ENCODE measurements at regions not wholly inside any gene's neighbourhood (a gene's known extent, or its start where the extent isn't known, plus 50 kb on each side); places are given as distances from the start of the nearest gene placed in this dataset.

DNA sequence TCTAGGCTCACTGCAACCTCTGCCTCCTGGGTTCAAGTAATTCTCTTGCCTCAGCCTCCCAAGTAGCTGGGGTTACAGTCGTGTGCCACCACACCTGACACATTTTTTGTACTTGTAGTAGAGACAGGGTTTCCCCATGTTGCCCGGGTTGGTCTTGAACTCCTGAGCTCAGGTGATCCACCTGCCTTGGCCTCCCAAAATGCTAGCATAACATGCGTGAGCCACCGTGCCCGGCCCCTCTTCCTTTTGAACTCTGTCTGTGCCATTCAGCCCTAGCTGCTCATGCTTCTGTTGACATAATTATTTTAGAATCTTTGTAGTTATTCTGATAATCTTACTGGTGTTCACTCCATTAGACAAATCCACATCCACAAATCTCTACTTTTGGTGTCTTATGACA lies 1231.3 kb upstream of the ADGRL3 start:
- no peaks in the 10 kb centered on the region for H3K9me3 ChIP-seq (ENCODE audit: low read depth)
- H3K4me3 ChIP-seq: no peak overlapping the region
- no peaks in the 10 kb centered on the region for H3K79me2 ChIP-seq
- H3K4me1 ChIP-seq (ENCODE audit: insufficient read depth): no peaks in the 10 kb centered on the region
- TF ChIP-seq EZH2 (IDR thresholded peaks at IDR 0.05; ENCODE audit: borderline replicate concordance): no peak
- H3K27ac ChIP-seq: no peak overlapping the region
- H2AFZ ChIP-seq: no peak overlapping the region
- H3K4me2 ChIP-seq: no peak overlapping the region
- 93% methylated on average over 5 of the region's 5 CpGs for WGBS (ENCODE audit: low lambda C conversion rate, missing lambda C conversion rate)
- H4K20me1 ChIP-seq (ENCODE audit: insufficient read depth, poor library complexity, severe bottlenecking): no peaks in the 10 kb centered on the region
- no peak for DNase-seq (ENCODE audit: low spot score)
- no peaks in the 10 kb centered on the region for H3K27me3 ChIP-seq
- no peaks in the 10 kb centered on the region for H3K36me3 ChIP-seq (replicated peaks; ENCODE audit: insufficient read depth, low read depth)
- no peaks in the 10 kb centered on the region for H3K9me2 ChIP-seq (replicated peaks; ENCODE audit: insufficient read depth)

DNA sequence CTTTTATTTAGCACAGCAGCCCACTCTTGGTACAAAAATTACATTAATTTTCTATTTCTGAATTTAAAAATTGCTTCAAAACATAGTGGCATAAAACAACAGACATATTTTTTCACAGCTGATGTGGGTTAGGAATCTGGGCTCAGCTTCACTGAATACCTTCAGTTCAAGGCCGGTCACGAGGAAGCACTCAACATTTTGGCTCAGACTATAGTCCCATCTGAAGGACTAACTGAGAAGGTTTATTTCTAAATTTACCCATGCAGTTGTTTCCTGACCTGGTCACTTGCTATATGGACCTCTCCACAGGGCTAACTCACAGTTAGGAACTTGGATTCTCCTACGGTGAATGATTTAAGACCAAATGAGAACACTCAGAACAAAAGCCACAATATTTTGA lies 1230.2 kb upstream of the ADGRL3 start:
- H3K4me2 ChIP-seq: no peak overlapping the region
- no peaks in the 10 kb centered on the region for H3K79me2 ChIP-seq
- 97% methylated on average over 3 of the region's 3 CpGs for WGBS (ENCODE audit: low lambda C conversion rate, missing lambda C conversion rate)
- H3K9me2 ChIP-seq (replicated peaks; ENCODE audit: insufficient read depth): no peaks in the 10 kb centered on the region
- H3K4me3 ChIP-seq: no peak overlapping the region
- H3K27ac ChIP-seq: no peak overlapping the region
- H3K4me1 ChIP-seq (ENCODE audit: insufficient read depth): no peaks in the 10 kb centered on the region
- no peak overlapping the region for H2AFZ ChIP-seq
- no peaks in the 10 kb centered on the region for H3K9me3 ChIP-seq (ENCODE audit: low read depth)
- H3K27me3 ChIP-seq: no peaks in the 10 kb centered on the region
- H3K36me3 ChIP-seq (replicated peaks; ENCODE audit: insufficient read depth, low read depth): no peaks in the 10 kb centered on the region
- no peak for DNase-seq (ENCODE audit: low spot score)
- H4K20me1 ChIP-seq (ENCODE audit: insufficient read depth, poor library complexity, severe bottlenecking): no peaks in the 10 kb centered on the region
- TF ChIP-seq EZH2 (IDR thresholded peaks at IDR 0.05; ENCODE audit: borderline replicate concordance): no peak
- TF ChIP-seq, protein P1, sequence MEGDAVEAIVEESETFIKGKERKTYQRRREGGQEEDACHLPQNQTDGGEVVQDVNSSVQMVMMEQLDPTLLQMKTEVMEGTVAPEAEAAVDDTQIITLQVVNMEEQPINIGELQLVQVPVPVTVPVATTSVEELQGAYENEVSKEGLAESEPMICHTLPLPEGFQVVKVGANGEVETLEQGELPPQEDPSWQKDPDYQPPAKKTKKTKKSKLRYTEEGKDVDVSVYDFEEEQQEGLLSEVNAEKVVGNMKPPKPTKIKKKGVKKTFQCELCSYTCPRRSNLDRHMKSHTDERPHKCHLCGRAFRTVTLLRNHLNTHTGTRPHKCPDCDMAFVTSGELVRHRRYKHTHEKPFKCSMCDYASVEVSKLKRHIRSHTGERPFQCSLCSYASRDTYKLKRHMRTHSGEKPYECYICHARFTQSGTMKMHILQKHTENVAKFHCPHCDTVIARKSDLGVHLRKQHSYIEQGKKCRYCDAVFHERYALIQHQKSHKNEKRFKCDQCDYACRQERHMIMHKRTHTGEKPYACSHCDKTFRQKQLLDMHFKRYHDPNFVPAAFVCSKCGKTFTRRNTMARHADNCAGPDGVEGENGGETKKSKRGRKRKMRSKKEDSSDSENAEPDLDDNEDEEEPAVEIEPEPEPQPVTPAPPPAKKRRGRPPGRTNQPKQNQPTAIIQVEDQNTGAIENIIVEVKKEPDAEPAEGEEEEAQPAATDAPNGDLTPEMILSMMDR (IDR thresholded peaks at IDR 0.05; ENCODE audit: poor library complexity): no peak
- TF ChIP-seq EZH2phosphoT487 (IDR thresholded peaks at IDR 0.05; ENCODE audit: low read depth, severe bottlenecking, unreplicated experiment): no peak

GRCh38 chr4:59971952-59972351 lies 1228.2 kb upstream of the ADGRL3 start:
- Histone ChIP-seq H3K9me2 (replicated peaks; ENCODE audit: insufficient read depth) (no peaks in the 10 kb centered on the region), H2AFZ (no peak overlapping the region), H3K4me3 (no peak overlapping the region), H3K36me3 (replicated peaks; ENCODE audit: insufficient read depth, low read depth) (no peaks in the 10 kb centered on the region), H3K27me3 (no peaks in the 10 kb centered on the region), H3K79me2 (no peaks in the 10 kb centered on the region), H4K20me1 (ENCODE audit: insufficient read depth, poor library complexity, severe bottlenecking) (no peaks in the 10 kb centered on the region), H3K27ac (no peak overlapping the region), H3K4me2 (no peak overlapping the region), H3K9me3 (ENCODE audit: low read depth) (no peaks in the 10 kb centered on the region), H3K4me1 (ENCODE audit: insufficient read depth) (no peaks in the 10 kb centered on the region)
- DNase-seq (ENCODE audit: low spot score): no peak
- TF ChIP-seq, protein P1 (IDR thresholded peaks at IDR 0.05; ENCODE audit: poor library complexity): no peak
- TF ChIP-seq EZH2 (IDR thresholded peaks at IDR 0.05; ENCODE audit: borderline replicate concordance) (no peak), EZH2phosphoT487 (IDR thresholded peaks at IDR 0.05; ENCODE audit: low read depth, severe bottlenecking, unreplicated experiment) (no peak)
- 80% methylated on average over 3 of the region's 3 CpGs for WGBS (ENCODE audit: low lambda C conversion rate, missing lambda C conversion rate)

DNA sequence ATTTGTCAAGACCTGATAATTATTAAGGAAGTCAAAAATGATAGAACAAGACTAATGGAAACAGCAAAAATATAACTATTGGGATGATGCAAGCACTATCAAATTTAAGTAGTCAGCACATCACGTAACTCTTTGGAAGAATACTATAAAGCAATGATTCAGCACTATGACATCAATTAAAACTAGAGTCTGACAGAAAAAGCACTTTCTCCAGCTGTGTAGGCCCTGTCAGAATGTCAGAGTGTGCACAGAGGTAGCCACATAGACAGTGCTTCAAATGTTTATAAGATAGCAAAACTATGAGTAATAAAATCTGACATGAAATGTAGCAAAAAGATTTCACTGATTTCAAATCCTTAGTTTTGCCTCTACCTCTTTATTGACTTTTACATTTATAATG lies 1226.6 kb upstream of the ADGRL3 start:
- TF ChIP-seq EZH2phosphoT487 (IDR thresholded peaks at IDR 0.05; ENCODE audit: low read depth, severe bottlenecking, unreplicated experiment) (no peak), EZH2 (IDR thresholded peaks at IDR 0.05; ENCODE audit: borderline replicate concordance) (no peak)
- TF ChIP-seq, protein P1 (IDR thresholded peaks at IDR 0.05; ENCODE audit: poor library complexity): no peak
- WGBS (ENCODE audit: low lambda C conversion rate, missing lambda C conversion rate): 79% methylated on average over 1 of the region's 1 CpG
- H3K27me3 ChIP-seq: no peaks in the 10 kb centered on the region
- H4K20me1 ChIP-seq (ENCODE audit: insufficient read depth, poor library complexity, severe bottlenecking): no peaks in the 10 kb centered on the region
- no peaks in the 10 kb centered on the region for H3K36me3 ChIP-seq (replicated peaks; ENCODE audit: insufficient read depth, low read depth)
- H3K9me3 ChIP-seq (ENCODE audit: low read depth): no peaks in the 10 kb centered on the region
- H3K4me2 ChIP-seq: no peak overlapping the region
- H3K27ac ChIP-seq: no peak overlapping the region
- no peak overlapping the region for H2AFZ ChIP-seq
- H3K9me2 ChIP-seq (replicated peaks; ENCODE audit: insufficient read depth): no peaks in the 10 kb centered on the region
- no peak for DNase-seq (ENCODE audit: low spot score)
- no peaks in the 10 kb centered on the region for H3K4me1 ChIP-seq (ENCODE audit: insufficient read depth)
- no peaks in the 10 kb centered on the region for H3K79me2 ChIP-seq
- no peak overlapping the region for H3K4me3 ChIP-seq

Measured in hepatocyte (in vitro differentiated cells).